GM11168 (cell line): ENCODE measurements at regions not wholly inside any gene's neighbourhood (a gene's known extent, or its start where the extent isn't known, plus 50 kb on each side); places are given as distances from the start of the nearest gene placed in this dataset.

Source experiments
- in situ Hi-C: fragments of 300-500 bp; cut with MboI; formaldehyde crosslinking; loops from one replicate; pipeline ENCODE4 v1.12.0; 2022; ENCODE audit warnings: low sequenced_read_pairs; ENCODE audit not compliant: unreplicated experiment

DNA sequence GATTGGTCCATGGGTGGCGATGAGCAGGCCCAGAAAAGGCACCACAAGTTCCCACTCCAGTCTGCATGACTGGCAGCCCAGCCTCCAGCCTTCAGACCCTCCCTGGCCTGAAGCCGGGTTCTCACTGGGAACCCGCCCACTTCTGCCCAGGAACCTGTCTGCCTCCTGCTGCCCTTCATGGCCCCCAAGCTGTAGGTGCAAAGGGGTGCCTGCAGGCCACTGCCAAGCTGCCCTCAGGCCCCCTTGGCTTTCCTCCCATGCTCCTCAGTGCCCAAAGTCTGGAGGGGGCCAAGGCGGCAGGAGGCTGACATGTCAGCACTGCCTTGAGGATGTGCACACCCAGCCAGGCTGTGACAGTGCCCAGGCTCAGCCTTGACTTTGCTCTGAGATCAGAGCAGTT lies 488.5 kb upstream of the THBS1 start:
- in situ Hi-C loops = no loop called here

DNA sequence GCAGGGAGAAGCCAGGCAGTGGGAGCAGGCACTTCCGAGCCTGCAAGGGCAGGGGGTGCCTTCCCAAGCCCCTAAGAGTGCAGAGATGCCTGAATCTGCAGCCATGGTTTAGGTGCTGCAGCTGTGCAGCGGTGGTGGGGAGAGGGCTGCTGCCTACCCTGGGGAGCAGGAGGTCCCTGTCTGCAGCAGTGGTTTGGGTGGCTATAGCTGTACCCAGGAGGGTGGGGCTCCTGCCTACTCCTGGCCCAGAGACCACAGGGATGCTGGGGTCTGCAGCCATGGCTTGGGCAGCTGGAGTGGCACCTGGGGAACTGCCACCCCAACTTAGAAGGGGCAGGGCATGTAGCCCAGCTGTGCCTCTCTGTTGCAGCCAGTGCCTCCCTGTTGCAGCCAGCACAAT lies 488.1 kb upstream of the THBS1 start:
- in situ Hi-C loops = no loop called here

DNA sequence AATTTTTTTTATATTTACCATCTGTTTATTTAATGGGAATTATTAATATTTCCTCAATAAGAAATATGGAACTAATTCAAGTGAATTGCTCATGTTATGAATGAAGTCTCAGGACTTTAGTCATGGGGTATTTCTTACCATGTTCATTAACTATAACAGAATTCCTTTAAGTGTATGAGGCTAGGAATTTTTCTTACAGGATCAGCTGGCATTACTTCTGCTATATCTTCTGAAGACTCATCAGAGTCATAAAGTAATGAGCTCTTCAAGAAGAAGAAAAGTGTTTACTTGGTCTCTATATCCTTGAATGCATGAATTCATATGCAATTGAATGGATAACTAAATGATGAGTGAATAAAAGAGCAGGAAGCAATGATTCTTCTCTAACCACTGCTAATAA lies 486.8 kb upstream of the THBS1 start:
- in situ Hi-C loops = no loop called here

DNA sequence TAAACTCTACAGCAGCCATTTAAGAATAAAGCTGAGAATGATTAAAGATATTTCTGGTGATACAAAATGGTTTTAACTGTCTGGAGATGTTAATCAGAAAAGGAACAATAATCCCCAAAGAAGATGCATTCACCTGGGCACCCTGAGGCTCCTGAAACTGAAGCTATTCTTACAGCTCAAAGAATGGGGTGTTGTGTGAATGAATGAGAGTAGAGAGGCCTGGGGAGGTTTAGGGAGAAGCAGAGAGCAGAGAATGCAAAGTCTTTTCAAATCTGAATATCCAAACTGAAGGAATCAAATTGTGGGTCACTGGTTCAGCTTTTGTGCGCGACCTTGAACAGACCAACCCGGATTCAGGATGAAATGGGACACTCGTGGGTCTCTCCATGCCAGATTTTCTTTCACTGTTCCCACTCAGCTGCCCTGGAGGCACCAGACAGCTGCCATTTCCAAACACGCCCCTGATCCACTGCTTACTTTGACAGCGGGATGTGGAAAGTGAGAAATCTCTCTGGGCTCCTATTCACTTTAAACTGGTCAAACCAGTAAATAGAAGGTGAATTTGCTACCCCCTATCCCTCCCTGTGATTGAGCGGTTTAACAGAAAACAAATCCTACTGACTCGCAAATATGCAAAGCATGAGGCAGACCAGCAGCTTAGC lies 485.5 kb upstream of the THBS1 start:
- in situ Hi-C loops = no loop called here

DNA sequence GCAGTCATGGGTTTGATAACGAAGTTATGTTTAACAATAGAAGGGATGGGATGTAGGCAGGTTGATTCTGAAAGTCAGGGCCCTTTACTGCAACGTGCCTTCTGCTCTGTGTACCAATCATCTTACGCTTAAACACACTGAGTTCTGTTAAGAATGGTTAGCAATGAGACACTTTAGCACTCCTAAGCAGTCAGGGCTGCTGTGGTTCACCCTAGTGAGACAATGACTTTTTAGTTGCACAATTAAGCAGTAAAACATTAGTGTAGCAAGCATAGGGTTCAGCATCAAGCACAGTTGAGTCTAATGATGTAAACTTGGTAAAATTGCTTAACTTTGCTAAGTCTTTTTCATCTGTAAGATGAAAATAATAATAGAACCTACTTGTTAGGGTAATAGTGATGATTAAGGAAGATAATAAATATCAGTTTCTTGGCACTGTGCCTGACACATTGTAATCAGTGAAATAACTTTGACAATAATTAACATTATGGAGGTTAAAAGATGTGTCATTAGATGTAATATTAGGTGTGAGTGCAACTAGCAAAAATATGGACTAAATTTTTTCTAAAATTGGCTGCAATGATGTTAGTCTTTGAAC lies 484.2 kb upstream of the THBS1 start:
- in situ Hi-C loops = no loop called here

DNA sequence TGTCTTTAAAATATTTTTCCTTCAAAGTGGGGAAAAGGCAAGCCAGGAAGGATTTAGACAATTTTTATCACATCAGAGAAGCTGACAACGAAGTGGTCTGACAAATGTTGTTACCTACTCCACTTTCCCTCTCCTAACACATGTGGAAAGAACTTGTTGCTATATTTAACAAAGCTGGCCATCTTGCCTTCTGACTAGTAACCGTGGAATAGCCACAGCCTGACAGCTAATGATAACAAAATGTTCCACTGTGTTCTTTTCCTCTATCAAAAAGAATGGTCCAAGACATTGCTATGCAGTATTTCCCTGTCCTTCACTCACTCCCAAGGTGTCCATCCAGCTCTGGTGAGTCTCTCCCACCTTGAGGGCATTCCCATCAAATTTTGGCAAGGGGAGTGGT lies 481.4 kb upstream of the THBS1 start:
- in situ Hi-C loops = no loop called here

DNA sequence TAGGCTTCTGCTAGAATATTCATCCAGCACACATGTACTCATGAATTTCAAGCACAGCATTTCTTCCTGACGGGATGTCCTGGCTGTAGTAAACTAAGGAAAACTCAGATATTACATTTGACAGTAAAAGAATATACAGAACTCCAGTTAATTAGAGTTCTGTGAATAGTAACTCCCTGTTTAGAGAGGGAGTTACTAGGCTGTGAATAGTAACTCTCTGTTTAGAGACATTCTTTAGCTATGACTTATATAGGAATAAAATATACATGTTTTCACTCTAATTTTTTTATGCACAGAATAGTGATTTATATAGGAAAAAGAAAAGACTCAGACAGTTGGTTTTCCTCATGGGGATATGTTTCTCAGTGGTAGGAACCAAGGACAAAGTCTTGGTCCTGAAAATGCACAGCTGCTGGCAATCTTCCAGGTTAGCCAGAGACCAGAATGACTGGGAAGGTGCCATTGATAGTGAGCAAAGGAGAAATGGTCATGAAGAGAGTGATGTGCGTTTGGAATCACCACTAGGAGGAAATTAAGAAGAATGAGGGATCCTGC lies 480.7 kb upstream of the THBS1 start:
- in situ Hi-C loops = no loop called here

DNA sequence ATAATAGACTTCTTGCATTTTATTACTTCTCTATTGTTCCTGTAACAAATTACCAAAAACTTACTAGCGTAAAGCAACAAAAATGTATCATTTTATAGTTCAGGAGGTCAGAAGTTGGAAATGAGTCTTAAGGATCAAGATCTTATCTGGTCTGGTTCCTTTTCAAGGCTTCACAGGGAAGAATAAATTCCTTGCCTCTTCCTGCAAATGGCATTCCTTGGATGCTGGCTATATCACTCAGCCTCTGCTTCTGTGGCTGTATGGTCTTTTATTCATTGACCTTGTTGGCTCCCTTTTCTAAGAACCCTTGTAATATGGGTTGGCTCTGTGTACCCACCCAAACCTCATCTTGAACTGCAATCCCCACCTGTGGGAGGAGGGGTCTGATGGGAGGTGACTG lies 478.4 kb upstream of the THBS1 start:
- in situ Hi-C loops = no loop called here

DNA sequence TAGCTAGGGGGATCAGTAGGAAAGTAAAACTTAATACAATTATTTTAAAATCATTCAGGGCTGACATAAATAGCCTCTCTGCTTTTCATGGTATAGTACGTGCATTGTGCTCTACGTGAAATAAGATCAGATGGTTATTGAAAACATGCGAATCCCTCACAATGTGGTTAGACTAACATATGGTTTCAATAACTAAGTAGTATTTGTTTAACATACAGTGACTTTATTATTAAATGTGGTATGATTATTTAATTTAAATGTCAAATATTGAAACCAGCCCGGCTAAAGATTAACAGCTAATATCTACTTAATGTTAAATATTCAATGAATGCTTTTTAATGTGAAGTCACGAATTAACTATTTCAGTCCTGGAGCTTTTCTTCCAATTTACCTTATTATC lies 473.9 kb upstream of the THBS1 start:
- in situ Hi-C loops = no loop called here

DNA sequence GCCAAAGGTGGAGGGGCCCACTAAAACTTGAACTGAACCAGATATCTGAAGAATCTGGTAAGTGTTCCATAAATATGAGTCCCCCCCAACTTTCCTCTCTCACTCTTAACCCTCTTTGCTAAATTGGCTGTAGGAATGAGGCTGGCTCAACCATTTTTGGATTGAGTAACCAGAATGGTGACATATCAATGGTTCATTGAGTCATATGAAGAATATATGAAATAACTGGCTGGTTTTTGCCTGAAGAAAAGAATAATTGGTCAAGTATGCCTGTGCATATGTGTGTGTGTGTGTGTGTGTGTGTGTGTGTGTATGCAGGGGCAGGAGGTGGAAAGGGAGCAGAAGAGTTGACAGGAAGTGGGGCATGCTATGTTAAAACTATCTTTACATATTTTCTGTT lies 472.9 kb upstream of the THBS1 start:
- in situ Hi-C loops = no loop called here

DNA sequence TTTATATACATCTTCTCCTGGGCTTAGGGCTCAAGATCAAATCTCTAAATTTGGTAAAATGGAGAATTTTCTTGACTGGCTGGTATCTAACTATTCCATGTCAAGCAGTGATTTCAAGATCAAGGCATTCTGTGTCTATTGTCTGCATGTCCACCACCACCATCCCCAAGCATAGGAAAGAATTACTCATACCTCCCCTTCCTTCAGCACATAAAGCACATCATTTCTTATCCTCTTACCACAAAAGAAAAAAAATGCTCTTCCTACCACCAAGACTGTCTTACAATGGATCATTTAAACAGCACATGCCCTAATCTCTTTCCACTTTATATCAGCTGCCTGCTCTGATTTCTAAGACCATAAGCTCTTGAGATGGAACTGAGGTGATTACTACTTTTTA lies 470.5 kb upstream of the THBS1 start:
- in situ Hi-C loops = no loop called here

DNA sequence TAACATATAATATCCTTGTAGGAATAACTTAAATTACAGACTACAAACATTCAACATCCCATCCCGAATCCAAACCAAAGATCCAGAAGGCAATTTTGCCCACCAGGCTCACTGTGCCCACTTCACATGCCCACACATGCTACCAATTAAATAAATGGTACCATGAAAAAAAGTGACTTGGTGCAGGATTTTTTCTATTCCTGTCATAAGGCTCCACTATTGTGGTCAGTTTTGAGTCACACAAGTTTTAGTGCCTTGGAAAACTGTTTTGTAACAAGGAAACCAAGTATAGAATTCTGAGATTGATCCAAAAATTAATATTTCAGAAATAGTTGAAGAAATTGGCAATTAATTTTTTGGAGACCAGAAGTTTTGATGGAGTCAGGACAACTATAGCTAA lies 470.1 kb upstream of the THBS1 start:
- in situ Hi-C loops = no loop called here

DNA sequence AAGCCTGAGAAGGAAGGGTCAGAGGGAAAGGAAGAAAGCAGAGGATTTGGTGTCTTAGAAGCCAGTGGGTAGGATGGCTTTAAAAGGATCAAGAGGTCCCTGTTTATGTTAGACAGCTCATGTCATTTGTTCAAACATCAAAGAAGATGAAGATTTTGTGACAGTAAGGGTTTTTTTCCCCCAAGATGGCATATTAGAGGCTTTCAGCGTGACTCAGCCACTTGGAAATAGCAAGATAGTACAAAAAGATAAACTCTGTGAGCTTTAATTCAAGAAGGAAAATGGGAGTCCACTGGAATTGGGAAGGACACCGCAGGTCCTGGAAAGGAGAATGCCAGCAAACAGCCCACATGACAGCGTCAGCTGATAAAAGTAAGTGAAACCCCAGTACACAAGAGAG lies 467.1 kb upstream of the THBS1 start:
- in situ Hi-C loops = no loop called here

DNA sequence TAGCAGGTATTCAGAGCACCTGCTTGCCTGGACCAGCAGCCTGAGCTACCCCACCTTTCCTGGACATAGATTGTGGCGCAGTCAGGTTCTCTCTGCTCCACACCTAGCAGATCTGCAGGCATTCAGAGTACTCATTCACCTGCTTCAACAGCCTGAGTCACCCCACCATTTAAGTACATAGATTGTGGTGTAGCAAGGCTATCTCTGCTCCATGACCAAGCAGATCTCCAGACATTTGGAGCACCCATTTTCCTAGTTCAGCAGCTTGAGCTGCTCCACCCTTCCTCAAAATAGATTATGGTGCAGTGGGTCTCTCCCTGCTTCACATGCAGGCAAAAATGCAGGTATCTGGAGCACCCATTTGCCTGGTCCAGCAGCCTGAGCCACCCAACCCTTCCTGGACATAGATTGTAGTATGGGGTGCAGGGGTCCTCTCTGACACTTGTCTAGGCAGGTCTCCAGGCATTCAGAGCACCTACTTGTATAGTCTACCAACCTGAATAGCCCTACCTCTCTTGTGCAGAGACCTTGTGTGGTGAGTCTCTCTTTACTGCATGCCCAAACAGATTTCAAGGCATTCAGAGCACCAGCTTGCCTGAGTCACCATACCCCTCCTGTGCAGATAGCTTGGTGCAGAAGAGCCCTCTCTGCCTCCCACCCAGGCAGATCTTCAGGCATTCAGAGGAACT lies 466.0 kb upstream of the THBS1 start:
- in situ Hi-C loops = no loop called here

DNA sequence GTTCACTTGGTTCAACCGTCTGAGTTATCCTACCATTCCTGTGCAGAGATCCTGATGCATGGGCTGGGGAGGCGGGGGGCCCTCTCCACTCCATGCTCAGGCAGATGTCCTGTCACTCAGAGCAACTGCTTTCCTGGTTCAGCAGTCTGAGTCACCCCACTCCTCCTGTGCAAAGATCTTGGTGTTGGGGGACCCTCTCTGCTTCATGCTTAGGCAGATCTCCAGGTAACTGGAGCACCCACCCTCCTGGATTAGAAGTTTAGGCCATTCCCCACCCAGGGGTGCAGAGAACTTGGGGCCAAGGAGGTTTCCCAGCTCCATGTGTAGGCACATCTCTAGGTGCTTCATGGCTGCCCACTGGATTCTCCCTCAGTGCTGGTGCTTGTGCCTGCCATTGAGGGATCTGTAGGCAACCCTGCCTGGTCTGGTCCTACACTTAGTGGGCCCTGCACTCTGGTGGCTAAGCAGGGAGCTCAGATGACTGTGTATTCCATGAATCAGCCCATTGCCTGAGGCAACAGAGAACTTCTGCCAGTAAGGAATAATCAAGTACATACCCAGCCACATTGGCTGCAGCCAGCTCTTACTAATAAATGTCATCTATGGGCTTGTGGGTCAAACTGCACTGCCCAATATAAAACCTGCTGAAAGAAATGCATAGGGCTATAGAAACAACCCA lies 465.4 kb upstream of the THBS1 start:
- in situ Hi-C loops = no loop called here

DNA sequence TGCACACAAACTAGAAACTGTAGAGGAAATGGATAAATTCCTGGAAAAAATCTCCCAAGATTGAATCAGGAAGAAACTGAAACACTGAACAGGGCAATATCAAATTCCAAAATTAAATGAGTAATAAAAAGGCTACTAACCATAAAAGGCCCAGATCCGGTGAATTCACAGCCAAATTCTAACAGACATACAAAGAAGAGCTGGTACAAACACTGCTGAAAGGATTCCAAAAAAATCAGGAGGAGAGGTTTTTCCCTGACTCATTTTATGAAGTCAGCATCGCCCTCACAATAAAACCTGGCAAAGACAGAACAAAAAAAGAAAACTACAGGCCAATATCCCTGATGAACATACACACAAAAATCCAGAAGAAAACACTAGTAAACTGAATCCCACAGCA lies 462.4 kb upstream of the THBS1 start:
- in situ Hi-C loops = no loop called here

DNA sequence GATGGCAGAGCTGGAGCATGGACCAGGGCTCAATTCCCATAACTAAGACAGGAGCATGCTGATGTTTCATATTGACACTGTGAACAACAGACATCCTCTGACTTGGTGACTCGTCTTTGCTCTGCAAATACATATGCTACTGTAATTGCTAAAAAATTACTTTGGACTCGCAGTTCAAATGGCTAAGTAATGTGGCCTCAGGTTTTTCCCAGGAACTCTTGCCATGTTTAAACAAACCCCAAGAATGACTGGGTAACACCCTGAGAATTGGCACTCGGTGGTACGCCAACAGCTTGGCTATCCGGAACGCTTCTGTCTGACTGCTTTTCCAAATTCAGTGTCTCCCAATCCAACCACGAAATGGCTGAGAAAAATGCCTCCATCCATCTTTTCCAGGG lies 456.7 kb upstream of the THBS1 start:
- in situ Hi-C loops = loop anchor here (10.0 kb wide), 1 partner anchor 451 kb away; no protein-coding TSS in a partner anchor

DNA sequence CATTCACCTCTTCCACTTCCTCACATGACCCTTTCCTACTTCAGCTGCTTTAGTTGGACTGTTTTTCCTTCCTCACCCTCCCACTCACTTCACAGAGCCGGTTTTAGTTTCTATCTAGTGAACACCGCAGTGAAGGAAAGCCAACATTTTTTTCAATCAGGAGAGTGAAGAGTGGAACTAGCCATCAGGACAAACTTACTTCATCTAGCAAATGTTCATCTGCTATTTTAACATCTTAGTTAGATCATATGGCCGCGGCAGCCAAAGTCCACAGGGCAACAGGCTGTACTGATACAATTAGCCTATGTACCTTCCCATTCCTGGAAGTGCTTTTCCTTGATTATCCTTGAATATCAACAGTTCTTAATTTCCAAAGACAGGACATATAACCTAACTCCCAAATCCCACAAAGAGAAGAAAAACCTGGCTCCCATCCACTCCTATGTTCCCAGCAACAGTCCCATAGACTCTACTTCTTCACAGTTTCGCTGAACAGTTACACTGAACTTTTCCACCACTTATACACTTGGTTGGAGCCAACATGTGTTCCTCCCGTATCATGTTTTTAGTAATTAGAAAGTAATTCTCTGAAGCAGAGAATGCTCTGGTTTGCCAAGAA lies 456.2 kb upstream of the THBS1 start:
- in situ Hi-C loops = loop anchor here (10.0 kb wide), 1 partner anchor 450 kb away; no protein-coding TSS in a partner anchor

DNA sequence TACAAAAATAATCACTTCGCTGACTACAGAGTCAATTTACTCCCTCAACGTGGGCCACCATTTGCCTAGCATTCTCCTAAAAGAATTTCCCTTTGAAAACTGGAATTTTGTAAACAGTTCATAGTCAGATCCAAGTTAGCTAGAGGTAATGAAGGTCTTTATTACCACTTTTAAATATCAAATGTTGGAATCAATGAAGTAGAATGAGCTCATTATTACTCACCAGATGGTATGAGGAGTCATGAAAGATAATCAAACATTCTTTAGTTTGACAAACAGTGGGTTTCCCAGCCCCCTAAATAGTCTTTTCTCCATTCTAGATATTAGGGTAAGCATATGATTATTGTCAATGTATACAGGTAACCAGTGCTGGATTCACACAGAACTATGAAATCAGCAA lies 455.7 kb upstream of the THBS1 start:
- in situ Hi-C loops = loop anchor here (10.0 kb wide), 1 partner anchor 450 kb away; no protein-coding TSS in a partner anchor

DNA sequence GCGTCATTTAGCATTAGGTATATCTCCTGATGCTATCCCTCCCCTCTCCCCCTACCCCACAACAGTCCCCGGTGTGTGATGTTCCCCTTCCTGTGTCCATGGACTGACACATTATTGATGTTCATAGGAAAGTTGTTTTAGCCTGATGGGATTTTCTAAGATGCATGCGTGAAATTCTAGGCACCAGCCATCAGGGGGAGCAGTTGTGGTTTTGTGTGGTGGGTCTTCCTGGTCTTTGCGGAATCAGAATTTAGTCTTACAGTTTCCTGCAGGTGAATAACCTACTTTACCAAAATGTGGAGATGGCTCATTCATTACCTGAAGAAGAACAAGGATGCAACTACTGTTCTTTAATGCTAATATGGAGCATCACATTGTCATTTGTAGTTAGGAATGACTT lies 455.0 kb upstream of the THBS1 start:
- in situ Hi-C loops = loop anchor here (10.0 kb wide), 1 partner anchor 449 kb away; no protein-coding TSS in a partner anchor
